Mammary epithelial cell (primary cell): ENCODE measurements at regions not wholly inside any gene's neighbourhood (a gene's known extent, or its start where the extent isn't known, plus 50 kb on each side); places are given as distances from the start of the nearest gene placed in this dataset.

ENCODE experiments used
- EZH2 ChIP-seq: IDR thresholded peaks from 2 replicates; pipeline ENCODE4 v1.6.1; 2012; ENCODE audit warnings: low read length, inconsistent platforms, borderline replicate concordance
- TF ChIP-seq, protein P1 (sequence below), 2 donors: IDR thresholded peaks in 1 of 2; conservative IDR thresholded peaks in 1 of 2; 2 replicates each; pipeline ENCODE4 v1.5.1; 2011 to 2012; ENCODE audit warnings: inconsistent platforms in 2 of 2, low read length in 2 of 2, mild to moderate bottlenecking in 2 of 2, control low read depth in 1 of 2, low read depth in 1 of 2; ENCODE audit not compliant: insufficient read depth in 1 of 2; ENCODE audit errors: extremely low read depth in 1 of 2

DNA sequence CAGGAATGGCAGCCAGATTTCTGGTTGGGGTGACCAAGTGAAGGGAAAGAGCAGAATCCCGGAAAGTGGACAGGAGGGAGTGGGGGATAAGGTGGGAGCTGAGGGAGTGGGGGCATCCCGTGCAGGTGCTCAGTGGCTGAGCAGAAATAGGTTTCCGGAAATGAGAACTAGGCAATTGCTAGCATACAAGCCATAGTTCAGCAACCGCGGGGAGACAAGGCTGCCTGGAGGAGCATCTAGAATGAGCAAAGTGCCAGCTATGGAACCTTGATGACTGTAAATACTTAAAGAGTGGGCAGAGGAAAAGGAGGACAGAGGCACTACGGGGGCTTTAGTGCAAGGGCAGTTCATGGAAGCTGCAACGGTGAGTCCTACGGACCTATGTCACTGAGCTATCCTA, 220.2 kb downstream of the BCL11A start:
- TF ChIP-seq, protein P1, sequence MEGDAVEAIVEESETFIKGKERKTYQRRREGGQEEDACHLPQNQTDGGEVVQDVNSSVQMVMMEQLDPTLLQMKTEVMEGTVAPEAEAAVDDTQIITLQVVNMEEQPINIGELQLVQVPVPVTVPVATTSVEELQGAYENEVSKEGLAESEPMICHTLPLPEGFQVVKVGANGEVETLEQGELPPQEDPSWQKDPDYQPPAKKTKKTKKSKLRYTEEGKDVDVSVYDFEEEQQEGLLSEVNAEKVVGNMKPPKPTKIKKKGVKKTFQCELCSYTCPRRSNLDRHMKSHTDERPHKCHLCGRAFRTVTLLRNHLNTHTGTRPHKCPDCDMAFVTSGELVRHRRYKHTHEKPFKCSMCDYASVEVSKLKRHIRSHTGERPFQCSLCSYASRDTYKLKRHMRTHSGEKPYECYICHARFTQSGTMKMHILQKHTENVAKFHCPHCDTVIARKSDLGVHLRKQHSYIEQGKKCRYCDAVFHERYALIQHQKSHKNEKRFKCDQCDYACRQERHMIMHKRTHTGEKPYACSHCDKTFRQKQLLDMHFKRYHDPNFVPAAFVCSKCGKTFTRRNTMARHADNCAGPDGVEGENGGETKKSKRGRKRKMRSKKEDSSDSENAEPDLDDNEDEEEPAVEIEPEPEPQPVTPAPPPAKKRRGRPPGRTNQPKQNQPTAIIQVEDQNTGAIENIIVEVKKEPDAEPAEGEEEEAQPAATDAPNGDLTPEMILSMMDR (conservative IDR thresholded peaks at IDR 0.05 in 1 of 2, IDR thresholded peaks at IDR 0.05 in 1 of 2; ENCODE audit: extremely low read depth in 1 of 2, insufficient read depth in 1 of 2, low read depth in 1 of 2, low read length in 2 of 2): no peak
- TF ChIP-seq EZH2: no peak
